ENCODE measurements at regions not wholly inside any gene's neighbourhood (a gene's known extent, or its start where the extent isn't known, plus 50 kb on each side); places are given as distances from the start of the nearest gene placed in this dataset.

DNA sequence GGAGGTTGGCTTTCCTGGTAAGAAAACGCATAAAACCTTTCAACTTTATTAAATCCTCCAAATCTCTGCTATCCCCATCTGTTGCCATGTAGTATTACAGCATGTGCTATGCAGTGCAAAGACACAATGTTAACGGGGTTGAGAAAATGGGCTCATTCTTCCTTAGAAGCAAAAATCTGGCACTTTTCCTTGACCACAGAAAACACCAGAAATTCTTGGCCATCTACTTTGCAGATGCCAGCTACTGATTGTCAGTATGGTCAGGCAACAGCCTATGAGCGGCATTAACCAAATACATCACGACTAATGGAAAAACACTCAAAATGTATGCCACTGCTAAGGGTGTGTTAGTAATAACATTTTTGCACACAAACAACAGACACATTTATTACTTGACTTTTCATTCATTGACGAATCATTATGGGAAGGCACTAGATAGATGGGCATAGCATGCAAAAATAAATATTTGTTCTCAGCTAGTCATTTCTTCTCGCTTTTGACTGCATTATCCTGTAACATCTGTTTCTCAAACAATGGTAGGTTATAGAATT lies 65.2 kb upstream of the CRIM1 start:
- TF ChIP-seq BHLHE40 (IDR thresholded peaks at IDR 0.05; ENCODE audit: borderline replicate concordance in 1 of 2, low read depth in 2 of 2, low read length in 1 of 2) (no peak), POLR2A (IDR thresholded peaks at IDR 0.05; ENCODE audit: low read depth, low read length) (no peak), ZBED1 (IDR thresholded peaks at IDR 0.05; ENCODE audit: borderline replicate concordance) (no peak), POLR2AphosphoS5 (IDR thresholded peaks at IDR 0.05; ENCODE audit: low read length) (no peak), MYC (IDR thresholded peaks at IDR 0.05; ENCODE audit: insufficient read depth, insufficient read length, insufficient replicate concordance, low read length, severe bottlenecking) (no peak), CHD2 (IDR thresholded peaks at IDR 0.05; ENCODE audit: borderline replicate concordance, low read depth, low read length) (no peak), CHD1 (IDR thresholded peaks at IDR 0.05; ENCODE audit: low read depth, low read length) (no peak), EZH2 (IDR thresholded peaks at IDR 0.05; ENCODE audit: borderline replicate concordance, control insufficient read depth, low read depth, low read length) (no peak), YY1 (IDR thresholded peaks at IDR 0.05; ENCODE audit: low read depth, low read length) (no peak)
- TF ChIP-seq, protein P1, sequence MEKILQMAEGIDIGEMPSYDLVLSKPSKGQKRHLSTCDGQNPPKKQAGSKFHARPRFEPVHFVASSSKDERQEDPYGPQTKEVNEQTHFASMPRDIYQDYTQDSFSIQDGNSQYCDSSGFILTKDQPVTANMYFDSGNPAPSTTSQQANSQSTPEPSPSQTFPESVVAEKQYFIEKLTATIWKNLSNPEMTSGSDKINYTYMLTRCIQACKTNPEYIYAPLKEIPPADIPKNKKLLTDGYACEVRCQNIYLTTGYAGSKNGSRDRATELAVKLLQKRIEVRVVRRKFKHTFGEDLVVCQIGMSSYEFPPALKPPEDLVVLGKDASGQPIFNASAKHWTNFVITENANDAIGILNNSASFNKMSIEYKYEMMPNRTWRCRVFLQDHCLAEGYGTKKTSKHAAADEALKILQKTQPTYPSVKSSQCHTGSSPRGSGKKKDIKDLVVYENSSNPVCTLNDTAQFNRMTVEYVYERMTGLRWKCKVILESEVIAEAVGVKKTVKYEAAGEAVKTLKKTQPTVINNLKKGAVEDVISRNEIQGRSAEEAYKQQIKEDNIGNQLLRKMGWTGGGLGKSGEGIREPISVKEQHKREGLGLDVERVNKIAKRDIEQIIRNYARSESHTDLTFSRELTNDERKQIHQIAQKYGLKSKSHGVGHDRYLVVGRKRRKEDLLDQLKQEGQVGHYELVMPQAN (conservative IDR thresholded peaks at IDR 0.05) = no peak
- TF ChIP-seq, protein P2, sequence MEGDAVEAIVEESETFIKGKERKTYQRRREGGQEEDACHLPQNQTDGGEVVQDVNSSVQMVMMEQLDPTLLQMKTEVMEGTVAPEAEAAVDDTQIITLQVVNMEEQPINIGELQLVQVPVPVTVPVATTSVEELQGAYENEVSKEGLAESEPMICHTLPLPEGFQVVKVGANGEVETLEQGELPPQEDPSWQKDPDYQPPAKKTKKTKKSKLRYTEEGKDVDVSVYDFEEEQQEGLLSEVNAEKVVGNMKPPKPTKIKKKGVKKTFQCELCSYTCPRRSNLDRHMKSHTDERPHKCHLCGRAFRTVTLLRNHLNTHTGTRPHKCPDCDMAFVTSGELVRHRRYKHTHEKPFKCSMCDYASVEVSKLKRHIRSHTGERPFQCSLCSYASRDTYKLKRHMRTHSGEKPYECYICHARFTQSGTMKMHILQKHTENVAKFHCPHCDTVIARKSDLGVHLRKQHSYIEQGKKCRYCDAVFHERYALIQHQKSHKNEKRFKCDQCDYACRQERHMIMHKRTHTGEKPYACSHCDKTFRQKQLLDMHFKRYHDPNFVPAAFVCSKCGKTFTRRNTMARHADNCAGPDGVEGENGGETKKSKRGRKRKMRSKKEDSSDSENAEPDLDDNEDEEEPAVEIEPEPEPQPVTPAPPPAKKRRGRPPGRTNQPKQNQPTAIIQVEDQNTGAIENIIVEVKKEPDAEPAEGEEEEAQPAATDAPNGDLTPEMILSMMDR (IDR thresholded peaks at IDR 0.05 in 2 of 3, conservative IDR thresholded peaks at IDR 0.05 in 1 of 3; ENCODE audit: control insufficient read depth in 2 of 3, extremely low read depth in 1 of 3, insufficient read depth in 1 of 3, low read depth in 3 of 3, low read length in 3 of 3) = no peak
- TF ChIP-seq, protein P3, sequence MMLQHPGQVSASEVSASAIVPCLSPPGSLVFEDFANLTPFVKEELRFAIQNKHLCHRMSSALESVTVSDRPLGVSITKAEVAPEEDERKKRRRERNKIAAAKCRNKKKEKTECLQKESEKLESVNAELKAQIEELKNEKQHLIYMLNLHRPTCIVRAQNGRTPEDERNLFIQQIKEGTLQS (IDR thresholded peaks at IDR 0.05; ENCODE audit: borderline replicate concordance, extremely low read depth, low read depth, low read length) = no peak

Measured in GM12878 (cell line).